Body of pancreas (tissue), 4 donors: ENCODE measurements at regions not wholly inside any gene's neighbourhood (a gene's known extent, or its start where the extent isn't known, plus 50 kb on each side); places are given as distances from the start of the nearest gene placed in this dataset.

Source experiments
- POLR2A ChIP-seq, 3 donors: fragments of 450-650 bp; IDR thresholded peaks; one replicate each; pipeline ENCODE4 v1.6.1; 2016; ENCODE audit warnings: antibody characterized with exemption in 3 of 3, mild to moderate bottlenecking in 2 of 3
- TF ChIP-seq, protein P1 (sequence below), 7 experiments: fragments of 450-650 bp in 4 of 7; fragments of 200-600 bp in 3 of 7; sonication (generic) in 3 of 7; IDR thresholded peaks; one replicate each; pipeline ENCODE4 v1.5.1; 2016 to 2019; ENCODE audit warnings: antibody characterized with exemption in 7 of 7

GRCh38 chr11:111185266-111185665 is 60.3 kb upstream of the POU2AF2 start:
- TF ChIP-seq, protein P1, sequence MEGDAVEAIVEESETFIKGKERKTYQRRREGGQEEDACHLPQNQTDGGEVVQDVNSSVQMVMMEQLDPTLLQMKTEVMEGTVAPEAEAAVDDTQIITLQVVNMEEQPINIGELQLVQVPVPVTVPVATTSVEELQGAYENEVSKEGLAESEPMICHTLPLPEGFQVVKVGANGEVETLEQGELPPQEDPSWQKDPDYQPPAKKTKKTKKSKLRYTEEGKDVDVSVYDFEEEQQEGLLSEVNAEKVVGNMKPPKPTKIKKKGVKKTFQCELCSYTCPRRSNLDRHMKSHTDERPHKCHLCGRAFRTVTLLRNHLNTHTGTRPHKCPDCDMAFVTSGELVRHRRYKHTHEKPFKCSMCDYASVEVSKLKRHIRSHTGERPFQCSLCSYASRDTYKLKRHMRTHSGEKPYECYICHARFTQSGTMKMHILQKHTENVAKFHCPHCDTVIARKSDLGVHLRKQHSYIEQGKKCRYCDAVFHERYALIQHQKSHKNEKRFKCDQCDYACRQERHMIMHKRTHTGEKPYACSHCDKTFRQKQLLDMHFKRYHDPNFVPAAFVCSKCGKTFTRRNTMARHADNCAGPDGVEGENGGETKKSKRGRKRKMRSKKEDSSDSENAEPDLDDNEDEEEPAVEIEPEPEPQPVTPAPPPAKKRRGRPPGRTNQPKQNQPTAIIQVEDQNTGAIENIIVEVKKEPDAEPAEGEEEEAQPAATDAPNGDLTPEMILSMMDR (IDR thresholded peaks at IDR 0.05) = no peak
- TF ChIP-seq POLR2A (IDR thresholded peaks at IDR 0.05) = no peak
